ENCODE measurements at regions not wholly inside any gene's neighbourhood (a gene's known extent, or its start where the extent isn't known, plus 50 kb on each side); places are given as distances from the start of the nearest gene placed in this dataset.

DNA sequence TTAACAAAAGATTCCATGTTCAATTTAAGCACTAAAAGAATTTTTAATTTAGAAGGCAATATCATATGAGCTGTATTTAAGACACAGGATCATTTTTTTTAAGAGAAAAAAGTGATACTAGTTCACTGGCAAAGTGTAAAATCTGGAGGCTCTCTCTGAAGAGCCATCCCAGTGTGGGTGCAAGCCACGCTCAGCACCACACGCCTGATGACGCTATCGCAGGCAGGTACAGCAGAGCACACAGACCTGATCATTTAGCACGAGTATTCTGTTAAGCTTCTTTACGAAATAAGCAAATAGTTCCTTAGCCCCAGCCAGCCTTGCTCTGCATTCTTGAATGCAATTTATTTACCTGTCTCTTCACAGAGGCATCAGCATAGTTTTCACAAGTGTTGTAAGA lies 198.6 kb downstream of the SIPA1L2 start:
- no peaks in the 10 kb centered on the region for H3K79me2 ChIP-seq (ENCODE audit: insufficient read depth, low read depth)
- H2AFZ ChIP-seq (ENCODE audit: low read depth), result no peak overlapping the region
- H3K4me3 ChIP-seq (IDR thresholded peaks at IDR 0.05; ENCODE audit: insufficient read depth, low read depth, low read length), result no peak overlapping the region
- H3K27me3 ChIP-seq (ENCODE audit: insufficient read depth, low read depth), result no peaks in the 10 kb centered on the region
- TF ChIP-seq, protein P1, sequence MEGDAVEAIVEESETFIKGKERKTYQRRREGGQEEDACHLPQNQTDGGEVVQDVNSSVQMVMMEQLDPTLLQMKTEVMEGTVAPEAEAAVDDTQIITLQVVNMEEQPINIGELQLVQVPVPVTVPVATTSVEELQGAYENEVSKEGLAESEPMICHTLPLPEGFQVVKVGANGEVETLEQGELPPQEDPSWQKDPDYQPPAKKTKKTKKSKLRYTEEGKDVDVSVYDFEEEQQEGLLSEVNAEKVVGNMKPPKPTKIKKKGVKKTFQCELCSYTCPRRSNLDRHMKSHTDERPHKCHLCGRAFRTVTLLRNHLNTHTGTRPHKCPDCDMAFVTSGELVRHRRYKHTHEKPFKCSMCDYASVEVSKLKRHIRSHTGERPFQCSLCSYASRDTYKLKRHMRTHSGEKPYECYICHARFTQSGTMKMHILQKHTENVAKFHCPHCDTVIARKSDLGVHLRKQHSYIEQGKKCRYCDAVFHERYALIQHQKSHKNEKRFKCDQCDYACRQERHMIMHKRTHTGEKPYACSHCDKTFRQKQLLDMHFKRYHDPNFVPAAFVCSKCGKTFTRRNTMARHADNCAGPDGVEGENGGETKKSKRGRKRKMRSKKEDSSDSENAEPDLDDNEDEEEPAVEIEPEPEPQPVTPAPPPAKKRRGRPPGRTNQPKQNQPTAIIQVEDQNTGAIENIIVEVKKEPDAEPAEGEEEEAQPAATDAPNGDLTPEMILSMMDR (conservative IDR thresholded peaks at IDR 0.05; ENCODE audit: low read depth, low read length), result no peak
- no peaks in the 10 kb centered on the region for H3K36me3 ChIP-seq (ENCODE audit: insufficient read depth)
- no peak overlapping the region for H3K9ac ChIP-seq
- H3K4me2 ChIP-seq, result no peak overlapping the region
- no peak overlapping the region for H3K27ac ChIP-seq
- H3K4me1 ChIP-seq (ENCODE audit: low read depth, poor library complexity, severe bottlenecking), result no peaks in the 10 kb centered on the region
- no peaks in the 10 kb centered on the region for H4K20me1 ChIP-seq (ENCODE audit: insufficient read depth)

DNA sequence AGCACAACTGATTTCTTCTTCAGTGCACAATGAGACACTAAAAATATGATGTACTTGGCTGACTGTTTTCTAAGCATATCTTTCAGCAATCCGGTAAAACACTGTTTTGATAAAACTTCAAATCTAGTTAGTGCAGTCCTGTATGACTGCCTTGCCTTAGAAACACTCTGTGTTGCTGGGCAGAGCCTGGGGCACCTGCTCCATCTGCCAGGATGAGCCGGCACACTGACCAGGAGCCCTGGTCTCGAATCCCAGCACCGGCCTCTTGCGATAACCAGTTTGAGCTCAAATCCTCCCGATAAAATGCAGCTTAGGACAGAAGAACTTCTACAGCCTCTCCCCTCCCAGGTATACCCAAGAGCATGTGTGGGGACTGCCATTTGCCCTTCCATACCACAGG lies 199.5 kb downstream of the SIPA1L2 start:
- Histone ChIP-seq H3K4me3 (IDR thresholded peaks at IDR 0.05; ENCODE audit: insufficient read depth, low read depth, low read length) (no peak overlapping the region), H3K4me2 (no peak overlapping the region), H4K20me1 (ENCODE audit: insufficient read depth) (no peaks in the 10 kb centered on the region), H3K36me3 (ENCODE audit: insufficient read depth) (no peaks in the 10 kb centered on the region), H3K9ac (no peak overlapping the region), H3K27ac (no peak overlapping the region), H3K79me2 (ENCODE audit: insufficient read depth, low read depth) (no peaks in the 10 kb centered on the region), H3K4me1 (ENCODE audit: low read depth, poor library complexity, severe bottlenecking) (no peaks in the 10 kb centered on the region), H3K27me3 (ENCODE audit: insufficient read depth, low read depth) (no peaks in the 10 kb centered on the region), H2AFZ (ENCODE audit: low read depth) (no peak overlapping the region)
- TF ChIP-seq, protein P1 (conservative IDR thresholded peaks at IDR 0.05; ENCODE audit: low read depth, low read length), result no peak

DNA sequence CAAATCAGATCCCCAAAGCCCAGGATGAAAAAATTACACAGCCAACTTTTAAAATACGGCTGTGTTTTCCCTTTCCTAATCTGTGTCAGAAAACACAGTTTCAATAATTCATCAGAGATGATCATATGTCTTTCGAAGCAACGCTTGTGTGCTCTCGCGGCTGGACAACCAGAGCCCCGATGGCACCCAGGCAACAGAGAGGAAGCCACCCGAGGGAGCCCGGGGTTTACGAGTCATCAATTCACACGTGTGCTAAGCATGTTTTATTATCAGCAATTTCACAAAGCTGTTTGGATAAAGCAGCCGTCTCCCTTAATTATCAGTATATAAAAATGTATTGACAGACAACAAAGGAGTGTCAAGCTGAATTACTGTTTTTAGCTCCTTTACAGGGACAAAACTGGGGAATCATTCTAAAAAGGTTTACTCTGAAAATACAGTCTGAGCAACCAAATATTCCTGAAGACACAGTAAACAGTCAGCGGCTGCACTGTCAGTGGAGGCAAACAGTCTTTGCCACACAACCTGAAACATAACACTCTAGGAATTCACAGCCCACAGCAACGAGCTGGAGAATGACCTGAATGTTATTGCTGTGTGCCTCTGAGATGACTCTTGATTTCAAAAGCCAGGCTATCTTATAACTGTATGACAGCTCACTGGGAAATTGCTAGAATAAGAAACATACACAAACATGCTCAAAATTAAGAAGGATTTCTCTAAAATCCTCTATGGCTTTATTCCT lies 201.0 kb downstream of the SIPA1L2 start:
- no peaks in the 10 kb centered on the region for H3K79me2 ChIP-seq (ENCODE audit: insufficient read depth, low read depth)
- H2AFZ ChIP-seq (ENCODE audit: low read depth), result no peak overlapping the region
- H3K9ac ChIP-seq, result no peak overlapping the region
- H3K27me3 ChIP-seq (ENCODE audit: insufficient read depth, low read depth), result no peaks in the 10 kb centered on the region
- H3K4me2 ChIP-seq, result no peak overlapping the region
- H3K4me3 ChIP-seq (IDR thresholded peaks at IDR 0.05; ENCODE audit: insufficient read depth, low read depth, low read length), result no peak overlapping the region
- H3K36me3 ChIP-seq (ENCODE audit: insufficient read depth), result no peaks in the 10 kb centered on the region
- peaks cover under 1% of the 10 kb centered on the region for H3K4me1 ChIP-seq (ENCODE audit: low read depth, poor library complexity, severe bottlenecking)
- no peak overlapping the region for H3K27ac ChIP-seq
- TF ChIP-seq, protein P1 (conservative IDR thresholded peaks at IDR 0.05; ENCODE audit: low read depth, low read length), result no peak
- no peaks in the 10 kb centered on the region for H4K20me1 ChIP-seq (ENCODE audit: insufficient read depth)

DNA sequence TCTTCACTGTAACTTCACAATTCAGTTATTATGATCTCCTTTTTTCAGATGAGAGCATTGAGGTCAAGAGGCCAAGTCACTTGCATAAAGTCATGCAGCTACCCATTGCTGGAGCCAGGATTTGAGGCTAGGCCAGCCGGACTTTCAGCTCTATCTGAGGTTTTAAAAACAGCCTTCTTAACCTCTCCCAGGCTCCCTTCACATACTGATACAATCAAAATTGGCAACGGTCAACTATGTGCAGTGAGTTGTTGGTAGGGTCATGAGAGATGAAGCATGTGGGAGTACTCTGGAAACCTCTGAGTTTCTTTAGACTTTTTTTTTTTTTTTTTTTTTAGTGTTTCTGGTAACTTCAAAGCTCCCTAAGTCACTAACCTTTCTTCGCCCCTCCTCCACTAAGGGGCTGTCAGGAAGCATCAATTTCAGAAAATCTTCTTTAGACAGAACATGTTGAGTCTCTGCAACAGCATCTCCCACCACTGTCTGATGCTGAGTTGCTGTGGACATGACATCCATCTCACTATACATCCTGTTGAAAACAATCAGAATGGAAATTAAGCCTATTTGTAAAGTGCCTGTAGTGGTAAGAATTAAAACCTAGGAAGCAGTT lies 201.8 kb downstream of the SIPA1L2 start:
- H3K36me3 ChIP-seq (ENCODE audit: insufficient read depth), result no peaks in the 10 kb centered on the region
- H3K27me3 ChIP-seq (ENCODE audit: insufficient read depth, low read depth), result no peaks in the 10 kb centered on the region
- H3K27ac ChIP-seq, result no peak overlapping the region
- TF ChIP-seq, protein P1 (conservative IDR thresholded peaks at IDR 0.05; ENCODE audit: low read depth, low read length), result no peak
- no peaks in the 10 kb centered on the region for H3K79me2 ChIP-seq (ENCODE audit: insufficient read depth, low read depth)
- H3K4me3 ChIP-seq (IDR thresholded peaks at IDR 0.05; ENCODE audit: insufficient read depth, low read depth, low read length), result no peak overlapping the region
- H3K9ac ChIP-seq, result no peak overlapping the region
- H3K4me2 ChIP-seq, result no peak overlapping the region
- peaks cover 9% of the 10 kb centered on the region for H3K4me1 ChIP-seq (ENCODE audit: low read depth, poor library complexity, severe bottlenecking)
- no peak overlapping the region for H2AFZ ChIP-seq (ENCODE audit: low read depth)
- no peaks in the 10 kb centered on the region for H4K20me1 ChIP-seq (ENCODE audit: insufficient read depth)
